Adrenal gland (tissue), 9 donors: ENCODE measurements at regions not wholly inside any gene's neighbourhood (a gene's known extent, or its start where the extent isn't known, plus 50 kb on each side); places are given as distances from the start of the nearest gene placed in this dataset.

Experiments
- DNase-seq, 7 donors: peaks; one replicate each; pipeline ENCODE4 v3.0.0-alpha.2; 2019 to 2020
- H3K27ac ChIP-seq, 5 donors: fragments of 200-600 bp; sonication (generic) in 4 of 5; 1 replicate in 3 of 5; 2 replicates in 2 of 5; pipeline versions ENCODE4 v1.5.1 to v1.8.0; 2016 to 2020; ENCODE audit warnings: mild to moderate bottlenecking in 1 of 5
- H3K27me3 ChIP-seq: fragments of 200-600 bp; 2 replicates; pipeline ENCODE4 v1.8.0; 2021
- H3K36me3 ChIP-seq, 2 donors: fragments of 200-600 bp; replicated peaks in 1 of 2; 1 replicate in 1 of 2; 2 replicates in 1 of 2; pipeline versions ENCODE4 v1.5.1 to v1.8.0; 2018 to 2022
- H3K4me1 ChIP-seq, 2 donors: fragments of 200-600 bp; replicated peaks in 1 of 2; 1 replicate in 1 of 2; 2 replicates in 1 of 2; pipeline versions ENCODE4 v1.5.1 to v1.8.0; 2018 to 2021
- H3K4me3 ChIP-seq, 4 donors: fragments of 200-600 bp; sonication (generic) in 3 of 4; one replicate each; pipeline ENCODE4 v1.5.1; 2016 to 2018
- H3K9me3 ChIP-seq, 3 donors: fragments of 200-600 bp; sonication (generic) in 1 of 3; replicated peaks in 1 of 3; 1 replicate in 2 of 3; 2 replicates in 1 of 3; pipeline versions ENCODE4 v1.5.1 to v1.8.0; 2016 to 2021
- POLR2A ChIP-seq, 2 donors: fragments of 450-650 bp; IDR thresholded peaks; one replicate each; pipeline ENCODE4 v1.6.1; 2017; ENCODE audit warnings: antibody characterized with exemption in 2 of 2, mild to moderate bottlenecking in 2 of 2, moderate library complexity in 1 of 2
- WGBS, 4 donors: extraction: QIAGEN DNeasy Blood & Tissue Kit in 2 of 4; methylation state at CpG; one replicate each; pipeline versions ENCODE4 v1.1.5 to v1.1.7; 2013 to 2017; 5-methylcytosine and 5-hydroxymethylcytosine counted together
- intact Hi-C, 2 donors: fragments of 100-400 bp; cut with DNase I; formaldehyde crosslinking; loops; one replicate each; pipeline versions ENCODE4 v1.14.1 to v1.15.0; 2022 to 2023
- TF ChIP-seq, protein P1 (sequence below), 6 experiments: fragments of 450-650 bp in 4 of 6; fragments of 200-600 bp in 2 of 6; sonication (generic) in 1 of 6; IDR thresholded peaks; 1 replicate in 5 of 6; 2 replicates in 1 of 6; pipeline versions ENCODE4 v1.5.1 to v1.8.0; 2016 to 2021; ENCODE audit warnings: antibody characterized with exemption in 6 of 6, mild to moderate bottlenecking in 2 of 6, moderate library complexity in 1 of 6
- donor health status: healthy with polysubstance abuse.
- donor health status: Bipolar disorder and iron deficiency.
- donor health status: DM: yes; HTN: yes; CAD: no.
- donor health status: DM: no; HTN: no; CAD: no.
- donor health status: DM: no; HTN: no; CAD: no.

DNA sequence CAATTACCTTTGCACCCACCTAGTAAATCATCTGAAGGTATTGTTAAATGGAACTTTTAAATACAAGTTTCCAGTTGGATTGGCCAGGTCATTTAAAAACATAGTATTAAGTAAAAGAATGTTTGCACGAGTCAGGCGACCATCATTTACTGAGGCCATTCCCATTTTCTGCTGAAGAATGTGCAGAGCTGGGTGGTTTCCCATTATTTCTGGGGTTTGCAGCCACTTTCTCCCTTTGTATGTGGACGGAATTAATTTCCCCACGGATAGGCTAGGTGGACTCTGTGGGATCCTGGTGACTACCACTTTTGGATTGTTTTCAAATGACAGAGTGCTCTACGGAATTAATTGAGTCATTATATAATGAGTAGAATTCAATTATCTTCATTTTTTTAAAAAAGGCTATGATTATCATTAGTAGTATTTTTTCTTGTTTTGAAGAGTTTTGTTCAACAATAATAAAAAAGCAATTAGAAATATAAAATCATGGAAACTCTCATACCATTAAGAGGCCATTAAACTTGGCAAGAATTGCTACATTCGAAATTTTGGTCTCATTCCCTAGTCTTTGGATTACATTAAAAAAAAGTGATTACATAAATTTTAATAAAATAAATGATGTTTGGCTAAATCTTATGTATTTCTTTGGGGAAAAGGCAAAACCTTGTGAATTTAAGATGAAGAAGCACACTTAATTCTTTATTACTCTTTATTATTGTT is 120.4 kb upstream of the FZD8 start:
- intact Hi-C loops, result no loop called here
- WGBS, 4 donors, result 69 to 81% (median 76%) methylated on average over 6 of the region's 6 CpGs
- Histone ChIP-seq H3K27ac (no peak overlapping the region), H3K4me3 (no peak overlapping the region), H3K36me3 (no peaks in the 10 kb centered on the region), H3K4me1 (no peaks in the 10 kb centered on the region), H3K9me3 (no peaks in the 10 kb centered on the region), H3K27me3 (no peaks in the 10 kb centered on the region)
- DNase-seq, result no peak
- TF ChIP-seq, protein P1, sequence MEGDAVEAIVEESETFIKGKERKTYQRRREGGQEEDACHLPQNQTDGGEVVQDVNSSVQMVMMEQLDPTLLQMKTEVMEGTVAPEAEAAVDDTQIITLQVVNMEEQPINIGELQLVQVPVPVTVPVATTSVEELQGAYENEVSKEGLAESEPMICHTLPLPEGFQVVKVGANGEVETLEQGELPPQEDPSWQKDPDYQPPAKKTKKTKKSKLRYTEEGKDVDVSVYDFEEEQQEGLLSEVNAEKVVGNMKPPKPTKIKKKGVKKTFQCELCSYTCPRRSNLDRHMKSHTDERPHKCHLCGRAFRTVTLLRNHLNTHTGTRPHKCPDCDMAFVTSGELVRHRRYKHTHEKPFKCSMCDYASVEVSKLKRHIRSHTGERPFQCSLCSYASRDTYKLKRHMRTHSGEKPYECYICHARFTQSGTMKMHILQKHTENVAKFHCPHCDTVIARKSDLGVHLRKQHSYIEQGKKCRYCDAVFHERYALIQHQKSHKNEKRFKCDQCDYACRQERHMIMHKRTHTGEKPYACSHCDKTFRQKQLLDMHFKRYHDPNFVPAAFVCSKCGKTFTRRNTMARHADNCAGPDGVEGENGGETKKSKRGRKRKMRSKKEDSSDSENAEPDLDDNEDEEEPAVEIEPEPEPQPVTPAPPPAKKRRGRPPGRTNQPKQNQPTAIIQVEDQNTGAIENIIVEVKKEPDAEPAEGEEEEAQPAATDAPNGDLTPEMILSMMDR (IDR thresholded peaks at IDR 0.05), result no peak
- no peak for TF ChIP-seq POLR2A (IDR thresholded peaks at IDR 0.05)

DNA sequence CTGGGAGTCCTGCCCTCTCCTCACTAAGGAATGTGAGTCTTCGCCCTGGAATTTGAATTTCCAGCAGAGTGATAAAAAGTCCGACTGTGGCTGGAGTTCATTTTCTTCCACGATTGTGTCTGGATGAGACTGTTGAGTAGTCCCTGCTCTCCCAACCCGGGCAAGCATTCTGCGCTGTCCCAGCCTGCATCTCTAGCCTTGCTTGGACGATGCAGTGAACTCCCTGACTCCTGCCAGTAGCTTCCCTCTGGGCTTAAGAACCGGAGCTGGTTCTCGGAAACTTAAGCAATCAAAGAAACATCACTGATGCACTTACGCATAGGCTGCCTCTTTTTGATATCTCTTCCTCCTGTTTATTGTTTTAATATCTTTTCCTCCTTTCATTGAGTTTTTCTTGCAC is 116.0 kb upstream of the FZD8 start:
- 55 to 78% (median 69%) methylated on average over 5 to 9 of the region's 9 CpGs for WGBS, 4 donors
- TF ChIP-seq, protein P1 (IDR thresholded peaks at IDR 0.05), result no peak
- no peak for TF ChIP-seq POLR2A (IDR thresholded peaks at IDR 0.05)
- peak in 1 of 7 donors; percentile 20 for DNase-seq

GRCh38 chr10:35754519-35754918 is 112.4 kb upstream of the FZD8 start:
- H3K27ac ChIP-seq, result no peak overlapping the region
- H3K27me3 ChIP-seq, result no peaks in the 10 kb centered on the region
- intact Hi-C loops, result no loop called here
- no peak for DNase-seq
- no peaks in the 10 kb centered on the region for H3K4me1 ChIP-seq
- H3K9me3 ChIP-seq, result no peaks in the 10 kb centered on the region
- no peaks in the 10 kb centered on the region for H3K36me3 ChIP-seq
- WGBS, 4 donors, result 81 to 86% (median 82%) methylated on average over 5 of the region's 5 CpGs
- no peak for TF ChIP-seq POLR2A (IDR thresholded peaks at IDR 0.05)
- TF ChIP-seq, protein P1 (IDR thresholded peaks at IDR 0.05), result no peak
- no peak overlapping the region for H3K4me3 ChIP-seq

More for the DNA sequence above, 116.0 kb upstream of the FZD8 start:
- no peaks in the 10 kb centered on the region for H3K4me1 ChIP-seq
- intact Hi-C loops, result no loop called here
- no peaks in the 10 kb centered on the region for H3K27me3 ChIP-seq
- H3K27ac ChIP-seq, result no peak overlapping the region
- H3K4me3 ChIP-seq, result no peak overlapping the region
- H3K9me3 ChIP-seq, result no peaks in the 10 kb centered on the region
- no peaks in the 10 kb centered on the region for H3K36me3 ChIP-seq

DNA sequence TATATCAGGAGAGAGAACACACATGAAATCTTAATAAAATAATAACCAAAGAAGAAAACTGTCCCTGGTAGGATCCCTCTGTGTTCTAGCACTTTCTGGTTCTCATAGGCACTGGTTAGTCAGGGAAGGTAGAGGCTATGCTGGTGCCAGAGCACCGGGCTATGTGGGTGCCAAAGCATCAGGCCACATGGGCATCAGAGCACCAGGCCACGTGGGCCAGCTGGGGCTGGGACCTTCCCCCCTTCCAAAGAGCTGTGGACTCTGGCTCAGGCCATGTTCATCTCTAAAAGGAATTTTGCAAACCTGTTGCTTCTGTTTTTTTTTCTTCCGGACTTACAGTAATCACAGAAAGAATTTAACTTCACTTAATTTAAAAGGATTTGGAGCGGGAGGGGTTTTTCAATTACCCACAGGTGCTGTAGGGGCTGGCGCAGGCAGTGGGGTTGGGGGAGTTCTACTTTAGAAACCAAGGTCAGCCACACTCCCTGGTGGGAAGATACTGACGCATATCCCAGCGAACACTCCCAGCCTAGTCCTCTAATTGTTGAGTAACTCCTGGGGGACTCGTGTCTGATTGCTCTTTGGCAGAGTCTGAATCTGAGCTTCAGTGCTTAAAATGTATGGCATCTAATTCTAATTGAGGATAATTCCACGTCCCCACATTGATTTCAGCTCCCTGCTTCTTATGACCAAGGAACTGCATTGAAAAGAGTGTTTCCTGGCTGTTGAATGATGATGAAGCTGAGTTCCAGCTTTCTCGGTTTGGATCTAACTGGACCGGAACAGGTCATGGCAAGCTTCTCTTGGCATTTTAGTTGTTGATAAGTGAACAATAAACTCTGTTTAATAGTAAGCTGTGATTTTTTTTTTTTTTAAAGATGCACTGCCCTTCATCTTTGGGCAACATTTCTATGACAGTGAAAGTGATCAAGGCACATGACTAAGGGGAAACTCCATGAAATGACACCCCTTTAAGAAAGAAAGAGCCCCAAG is 110.7 kb upstream of the FZD8 start:
- Histone ChIP-seq H3K4me3 (no peak overlapping the region), H3K27ac (no peak overlapping the region), H3K27me3 (no peaks in the 10 kb centered on the region), H3K36me3 (no peaks in the 10 kb centered on the region), H3K9me3 (no peaks in the 10 kb centered on the region), H3K4me1 (no peaks in the 10 kb centered on the region)
- intact Hi-C loops, result no loop called here
- DNase-seq, result no peak
- TF ChIP-seq POLR2A (IDR thresholded peaks at IDR 0.05), result no peak
- TF ChIP-seq, protein P1 (IDR thresholded peaks at IDR 0.05), result no peak
- 61 to 76% (median 73%) methylated on average over 11 of the region's 11 CpGs for WGBS, 4 donors
